ENCODE measurements at regions not wholly inside any gene's neighbourhood (a gene's known extent, or its start where the extent isn't known, plus 50 kb on each side); places are given as distances from the start of the nearest gene placed in this dataset.

- no peak overlapping the region for H3K27ac ChIP-seq
- TF ChIP-seq ZFX (IDR thresholded peaks at IDR 0.05; ENCODE audit: borderline replicate concordance) = no peak
- TF ChIP-seq CTCF (IDR thresholded peaks at IDR 0.05) = no peak
These were observed 75.9 kb downstream of the TNFAIP2 start for GRCh38 chr14:103199124-103199523.

GRCh38 chr14:103201801-103202200, 78.5 kb downstream of the TNFAIP2 start:
- no peak for TF ChIP-seq ZFX (IDR thresholded peaks at IDR 0.05; ENCODE audit: borderline replicate concordance)
- TF ChIP-seq CTCF (IDR thresholded peaks at IDR 0.05) = no peak
- H3K27ac ChIP-seq = no peak overlapping the region

GRCh38 chr14:103204852-103205540, 81.7 kb downstream of the TNFAIP2 start:
- H3K27ac ChIP-seq = no peak overlapping the region
- TF ChIP-seq CTCF (IDR thresholded peaks at IDR 0.05) (no peak), ZFX (IDR thresholded peaks at IDR 0.05; ENCODE audit: borderline replicate concordance) (no peak)

GRCh38 chr14:103205541-103205906, 82.3 kb downstream of the TNFAIP2 start:
- TF ChIP-seq ZFX (IDR thresholded peaks at IDR 0.05; ENCODE audit: borderline replicate concordance) = no peak
- TF ChIP-seq CTCF (IDR thresholded peaks at IDR 0.05) = no peak
- no peak overlapping the region for H3K27ac ChIP-seq

GRCh38 chr14:103206023-103206481, 82.8 kb downstream of the TNFAIP2 start:
- no peak overlapping the region for H3K27ac ChIP-seq
- no peak for TF ChIP-seq ZFX (IDR thresholded peaks at IDR 0.05; ENCODE audit: borderline replicate concordance)
- no peak for TF ChIP-seq CTCF (IDR thresholded peaks at IDR 0.05)

- H3K27ac ChIP-seq = no peak overlapping the region
- no peak for TF ChIP-seq ZFX (IDR thresholded peaks at IDR 0.05; ENCODE audit: borderline replicate concordance)
- no peak for TF ChIP-seq CTCF (IDR thresholded peaks at IDR 0.05)
These were observed 83.7 kb downstream of the TNFAIP2 start for GRCh38 chr14:103206836-103207387.

- H3K27ac ChIP-seq = no peak overlapping the region
- TF ChIP-seq CTCF (IDR thresholded peaks at IDR 0.05) = no peak
These were observed 84.3 kb downstream of the TNFAIP2 start for GRCh38 chr14:103207388-103208072.
